ENCODE measurements at regions not wholly inside any gene's neighbourhood (a gene's known extent, or its start where the extent isn't known, plus 50 kb on each side); places are given as distances from the start of the nearest gene placed in this dataset.
A peak's percentile ranks its signal among the peaks of the same experiment; 100 is the strongest.

DNA sequence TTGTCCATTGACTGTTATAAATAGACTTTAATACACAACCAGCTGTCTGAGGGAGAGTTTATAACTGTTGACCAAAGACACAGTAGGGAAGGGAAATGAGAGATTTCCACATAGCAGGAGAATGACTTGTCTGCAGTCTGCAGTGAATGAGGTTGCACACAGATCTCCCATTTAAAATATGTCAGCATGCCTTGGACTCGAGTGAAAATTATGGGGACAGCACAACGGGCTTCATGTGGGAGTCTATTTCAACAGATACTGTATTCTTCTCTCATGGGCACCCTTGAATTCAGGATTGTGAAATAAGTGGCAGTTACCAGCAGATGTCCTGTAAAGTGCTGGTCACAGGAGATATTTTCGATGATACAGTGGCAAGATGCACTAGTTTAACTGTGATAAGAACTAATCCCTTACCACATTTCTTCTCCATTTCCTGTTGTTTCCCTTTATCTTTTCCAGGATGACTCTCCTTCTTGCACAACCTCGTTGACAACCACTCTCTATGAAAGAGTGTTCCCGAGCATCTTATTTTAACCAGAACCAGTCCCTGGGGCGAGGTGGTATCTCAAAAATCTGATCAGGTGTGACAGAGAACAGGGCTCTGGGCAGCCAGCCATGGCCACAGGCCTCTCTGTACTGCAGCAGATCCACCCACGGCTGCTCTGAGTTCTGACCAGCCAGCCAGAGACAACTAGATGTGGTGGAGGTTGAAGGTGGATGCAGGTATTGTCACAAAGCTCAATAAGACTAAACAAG is 51.5 kb upstream of the MAP3K1 start (continued):
- TF ChIP-seq, protein P1, sequence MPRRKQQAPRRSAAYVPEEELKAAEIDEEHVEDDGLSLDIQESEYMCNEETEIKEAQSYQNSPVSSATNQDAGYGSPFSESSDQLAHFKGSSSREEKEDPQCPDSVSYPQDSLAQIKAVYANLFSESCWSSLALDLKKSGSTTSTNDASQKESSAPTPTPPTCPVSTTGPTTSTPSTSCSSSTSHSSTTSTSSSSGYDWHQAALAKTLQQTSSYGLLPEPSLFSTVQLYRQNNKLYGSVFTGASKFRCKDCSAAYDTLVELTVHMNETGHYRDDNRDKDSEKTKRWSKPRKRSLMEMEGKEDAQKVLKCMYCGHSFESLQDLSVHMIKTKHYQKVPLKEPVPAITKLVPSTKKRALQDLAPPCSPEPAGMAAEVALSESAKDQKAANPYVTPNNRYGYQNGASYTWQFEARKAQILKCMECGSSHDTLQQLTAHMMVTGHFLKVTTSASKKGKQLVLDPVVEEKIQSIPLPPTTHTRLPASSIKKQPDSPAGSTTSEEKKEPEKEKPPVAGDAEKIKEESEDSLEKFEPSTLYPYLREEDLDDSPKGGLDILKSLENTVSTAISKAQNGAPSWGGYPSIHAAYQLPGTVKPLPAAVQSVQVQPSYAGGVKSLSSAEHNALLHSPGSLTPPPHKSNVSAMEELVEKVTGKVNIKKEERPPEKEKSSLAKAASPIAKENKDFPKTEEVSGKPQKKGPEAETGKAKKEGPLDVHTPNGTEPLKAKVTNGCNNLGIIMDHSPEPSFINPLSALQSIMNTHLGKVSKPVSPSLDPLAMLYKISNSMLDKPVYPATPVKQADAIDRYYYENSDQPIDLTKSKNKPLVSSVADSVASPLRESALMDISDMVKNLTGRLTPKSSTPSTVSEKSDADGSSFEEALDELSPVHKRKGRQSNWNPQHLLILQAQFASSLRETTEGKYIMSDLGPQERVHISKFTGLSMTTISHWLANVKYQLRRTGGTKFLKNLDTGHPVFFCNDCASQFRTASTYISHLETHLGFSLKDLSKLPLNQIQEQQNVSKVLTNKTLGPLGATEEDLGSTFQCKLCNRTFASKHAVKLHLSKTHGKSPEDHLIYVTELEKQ (CRISPR knock-in tag; IDR thresholded peaks at IDR 0.05), result no peak
- TF ChIP-seq, protein P2, sequence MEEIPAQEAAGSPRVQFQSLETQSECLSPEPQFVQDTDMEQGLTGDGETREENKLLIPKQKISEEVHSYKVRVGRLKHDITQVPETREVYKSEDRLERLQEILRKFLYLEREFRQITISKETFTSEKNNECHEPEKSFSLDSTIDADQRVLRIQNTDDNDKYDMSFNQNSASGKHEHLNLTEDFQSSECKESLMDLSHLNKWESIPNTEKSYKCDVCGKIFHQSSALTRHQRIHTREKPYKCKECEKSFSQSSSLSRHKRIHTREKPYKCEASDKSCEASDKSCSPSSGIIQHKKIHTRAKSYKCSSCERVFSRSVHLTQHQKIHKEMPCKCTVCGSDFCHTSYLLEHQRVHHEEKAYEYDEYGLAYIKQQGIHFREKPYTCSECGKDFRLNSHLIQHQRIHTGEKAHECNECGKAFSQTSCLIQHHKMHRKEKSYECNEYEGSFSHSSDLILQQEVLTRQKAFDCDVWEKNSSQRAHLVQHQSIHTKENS (CRISPR knock-in tag; IDR thresholded peaks at IDR 0.05), result no peak
- TF ChIP-seq RBM25 (IDR thresholded peaks at IDR 0.05; ENCODE audit: low read depth, low read length, severe bottlenecking) (no peak), NCOA6 (IDR thresholded peaks at IDR 0.05) (no peak), GABPB1 (CRISPR knock-in tag; IDR thresholded peaks at IDR 0.05) (no peak), ZC3H4 (CRISPR knock-in tag; IDR thresholded peaks at IDR 0.05; ENCODE audit: borderline replicate concordance) (no peak), CHD2 (IDR thresholded peaks at IDR 0.05; ENCODE audit: low read depth, low read length) (no peak), KLF16 (IDR thresholded peaks at IDR 0.05) (peak; percentile 94), NCOA1 (IDR thresholded peaks at IDR 0.05; ENCODE audit: low read depth) (peak; percentile 80; the same call in 1 of the 2 replicates), ERF (CRISPR knock-in tag; IDR thresholded peaks at IDR 0.05) (no peak), STAT5B (CRISPR knock-in tag; IDR thresholded peaks at IDR 0.05) (no peak), PML (IDR thresholded peaks at IDR 0.05; ENCODE audit: low read length) (peak; percentile 92), GTF2F1 (IDR thresholded peaks at IDR 0.05; ENCODE audit: low read depth, low read length) (no peak), MED1 (CRISPR knock-in tag; IDR thresholded peaks at IDR 0.05; ENCODE audit: borderline replicate concordance) (no peak), XRCC4 (IDR thresholded peaks at IDR 0.05; ENCODE audit: extremely low read depth, insufficient read depth, insufficient read length) (no peak), BDP1 (IDR thresholded peaks at IDR 0.05; ENCODE audit: insufficient read depth, insufficient read length) (no peak), ZFP1 (CRISPR knock-in tag; IDR thresholded peaks at IDR 0.05) (no peak), ZFPM2 (CRISPR knock-in tag; IDR thresholded peaks at IDR 0.05) (no peak), CBFA2T3 (IDR thresholded peaks at IDR 0.05) (peak; percentile 95), FUS (optimal IDR thresholded peaks at IDR 0.05; ENCODE audit: low read depth, low read length) (no peak)
- TF ChIP-seq, protein P3, sequence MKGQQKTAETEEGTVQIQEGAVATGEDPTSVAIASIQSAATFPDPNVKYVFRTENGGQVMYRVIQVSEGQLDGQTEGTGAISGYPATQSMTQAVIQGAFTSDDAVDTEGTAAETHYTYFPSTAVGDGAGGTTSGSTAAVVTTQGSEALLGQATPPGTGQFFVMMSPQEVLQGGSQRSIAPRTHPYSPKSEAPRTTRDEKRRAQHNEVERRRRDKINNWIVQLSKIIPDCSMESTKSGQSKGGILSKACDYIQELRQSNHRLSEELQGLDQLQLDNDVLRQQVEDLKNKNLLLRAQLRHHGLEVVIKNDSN (CRISPR knock-in tag; IDR thresholded peaks at IDR 0.05), result no peak
- TF ChIP-seq, protein P4, sequence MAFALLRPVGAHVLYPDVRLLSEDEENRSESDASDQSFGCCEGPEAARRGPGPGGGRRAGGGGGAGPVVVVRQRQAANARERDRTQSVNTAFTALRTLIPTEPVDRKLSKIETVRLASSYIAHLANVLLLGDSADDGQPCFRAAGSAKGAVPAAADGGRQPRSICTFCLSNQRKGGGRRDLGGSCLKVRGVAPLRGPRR (CRISPR knock-in tag; IDR thresholded peaks at IDR 0.05), result no peak

All from K562 (cell line).